ENCODE measurements at regions not wholly inside any gene's neighbourhood (a gene's known extent, or its start where the extent isn't known, plus 50 kb on each side); places are given as distances from the start of the nearest gene placed in this dataset.

DNA sequence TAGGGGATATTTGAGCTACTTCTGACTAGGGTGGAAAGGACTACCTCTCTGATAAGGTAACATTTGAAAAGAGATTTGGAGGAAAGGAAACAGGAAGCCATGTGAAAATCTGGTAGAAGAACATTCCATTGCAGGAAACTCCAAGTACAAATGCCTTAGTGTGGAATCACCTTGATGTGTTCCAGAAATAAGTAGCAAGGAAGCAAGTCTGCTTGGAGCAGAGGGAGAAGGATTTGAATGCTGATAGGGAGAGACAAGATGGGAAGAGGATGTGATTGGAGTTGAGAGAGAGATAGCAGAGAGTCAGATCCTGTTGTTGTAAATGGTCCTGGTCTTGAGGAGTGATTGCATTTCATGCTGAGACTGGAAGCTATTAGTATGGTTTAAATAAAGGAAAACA lies 335.1 kb upstream of the DCBLD2 start:
- Histone ChIP-seq H3K36me3 (ENCODE audit: insufficient read depth, low read length) (no peaks in the 10 kb centered on the region), H3K9me2 (replicated peaks; ENCODE audit: low read depth, low read length) (no peaks in the 10 kb centered on the region)
- no peak for TF ChIP-seq EZH2phosphoT487 (IDR thresholded peaks at IDR 0.05; ENCODE audit: borderline replicate concordance)
- TF ChIP-seq, protein P1, sequence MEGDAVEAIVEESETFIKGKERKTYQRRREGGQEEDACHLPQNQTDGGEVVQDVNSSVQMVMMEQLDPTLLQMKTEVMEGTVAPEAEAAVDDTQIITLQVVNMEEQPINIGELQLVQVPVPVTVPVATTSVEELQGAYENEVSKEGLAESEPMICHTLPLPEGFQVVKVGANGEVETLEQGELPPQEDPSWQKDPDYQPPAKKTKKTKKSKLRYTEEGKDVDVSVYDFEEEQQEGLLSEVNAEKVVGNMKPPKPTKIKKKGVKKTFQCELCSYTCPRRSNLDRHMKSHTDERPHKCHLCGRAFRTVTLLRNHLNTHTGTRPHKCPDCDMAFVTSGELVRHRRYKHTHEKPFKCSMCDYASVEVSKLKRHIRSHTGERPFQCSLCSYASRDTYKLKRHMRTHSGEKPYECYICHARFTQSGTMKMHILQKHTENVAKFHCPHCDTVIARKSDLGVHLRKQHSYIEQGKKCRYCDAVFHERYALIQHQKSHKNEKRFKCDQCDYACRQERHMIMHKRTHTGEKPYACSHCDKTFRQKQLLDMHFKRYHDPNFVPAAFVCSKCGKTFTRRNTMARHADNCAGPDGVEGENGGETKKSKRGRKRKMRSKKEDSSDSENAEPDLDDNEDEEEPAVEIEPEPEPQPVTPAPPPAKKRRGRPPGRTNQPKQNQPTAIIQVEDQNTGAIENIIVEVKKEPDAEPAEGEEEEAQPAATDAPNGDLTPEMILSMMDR (conservative IDR thresholded peaks at IDR 0.05; ENCODE audit: low read length), result no peak

DNA sequence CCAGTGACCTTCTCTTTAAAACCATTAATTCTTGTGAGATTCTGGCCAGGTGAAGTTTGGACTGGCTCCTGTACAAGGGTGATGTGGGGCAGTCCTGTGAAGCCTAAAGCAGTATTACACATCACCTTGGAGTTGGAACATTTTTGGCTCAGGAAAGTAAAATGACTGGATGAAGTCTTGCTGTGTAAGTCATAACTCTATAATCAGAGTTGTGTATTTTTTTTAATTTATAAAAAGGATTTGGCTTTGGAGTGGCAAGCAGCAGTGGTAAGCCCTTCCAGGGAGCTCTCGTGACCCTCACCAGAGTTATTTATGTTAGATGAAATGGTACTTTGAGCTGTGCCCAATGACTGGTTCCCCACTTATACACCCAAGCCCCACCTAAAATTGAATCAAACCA lies 331.2 kb upstream of the DCBLD2 start:
- TF ChIP-seq, protein P1 (conservative IDR thresholded peaks at IDR 0.05; ENCODE audit: low read length), result no peak
- H3K4me1 ChIP-seq (ENCODE audit: insufficient read depth, low read length, poor library complexity, severe bottlenecking), result no peaks in the 10 kb centered on the region
- no peaks in the 10 kb centered on the region for H3K27me3 ChIP-seq (ENCODE audit: insufficient read depth, low read length, poor library complexity, severe bottlenecking)
- no peaks in the 10 kb centered on the region for H3K79me2 ChIP-seq (ENCODE audit: insufficient read depth, low read length)
- H3K9me2 ChIP-seq (replicated peaks; ENCODE audit: low read depth, low read length), result no peaks in the 10 kb centered on the region
- no peak overlapping the region for H3K4me2 ChIP-seq (ENCODE audit: low read depth, low read length, poor library complexity, severe bottlenecking)
- no peak overlapping the region for H2AFZ ChIP-seq (ENCODE audit: low read length)
- H3F3A ChIP-seq (ENCODE audit: low read depth), result no peaks in the 10 kb centered on the region
- no peaks in the 10 kb centered on the region for H4K20me1 ChIP-seq (ENCODE audit: insufficient read depth, low read length, poor library complexity, severe bottlenecking)
- H3K9me3 ChIP-seq (ENCODE audit: insufficient read depth, low read depth, low read length), result no peaks in the 10 kb centered on the region
- H3K4me3 ChIP-seq (ENCODE audit: low read length, poor library complexity, severe bottlenecking), result no peak overlapping the region
- no peak overlapping the region for H3K9ac ChIP-seq (ENCODE audit: low read depth, low read length, poor library complexity, severe bottlenecking)
- no peaks in the 10 kb centered on the region for H3K36me3 ChIP-seq (ENCODE audit: insufficient read depth, low read length)

More for the DNA sequence above, 335.1 kb upstream of the DCBLD2 start:
- H3F3A ChIP-seq (ENCODE audit: low read depth), result no peaks in the 10 kb centered on the region
- no peaks in the 10 kb centered on the region for H3K27me3 ChIP-seq (ENCODE audit: insufficient read depth, low read length, poor library complexity, severe bottlenecking)
- H3K4me2 ChIP-seq (ENCODE audit: low read depth, low read length, poor library complexity, severe bottlenecking), result no peak overlapping the region
- H4K20me1 ChIP-seq (ENCODE audit: insufficient read depth, low read length, poor library complexity, severe bottlenecking), result no peaks in the 10 kb centered on the region
- H3K4me3 ChIP-seq (ENCODE audit: low read length, poor library complexity, severe bottlenecking), result no peak overlapping the region
- no peaks in the 10 kb centered on the region for H3K9me3 ChIP-seq (ENCODE audit: insufficient read depth, low read depth, low read length)
- H3K9ac ChIP-seq (ENCODE audit: low read depth, low read length, poor library complexity, severe bottlenecking), result no peak overlapping the region
- no peaks in the 10 kb centered on the region for H3K79me2 ChIP-seq (ENCODE audit: insufficient read depth, low read length)
- H2AFZ ChIP-seq (ENCODE audit: low read length), result no peak overlapping the region
- no peaks in the 10 kb centered on the region for H3K4me1 ChIP-seq (ENCODE audit: insufficient read depth, low read length, poor library complexity, severe bottlenecking)

DNA sequence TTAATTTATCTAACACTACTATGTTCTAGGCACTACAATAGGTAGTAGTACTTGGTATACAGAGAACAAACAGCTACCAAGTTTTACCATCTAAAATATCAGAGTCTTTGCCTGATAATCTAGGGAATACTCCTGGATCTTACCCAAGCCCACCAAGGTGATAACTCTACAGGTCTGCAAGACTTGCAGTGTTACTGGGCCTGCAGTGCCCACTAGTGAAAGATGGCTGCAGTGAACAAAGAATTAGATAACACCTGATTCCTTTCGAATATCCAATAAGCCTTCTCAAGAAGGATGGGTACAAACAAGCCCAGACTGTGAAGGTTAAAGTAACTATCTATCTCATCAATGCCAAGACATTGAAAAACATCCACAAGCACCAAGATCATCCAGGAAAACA lies 317.0 kb upstream of the DCBLD2 start:
- Histone ChIP-seq H3F3A (ENCODE audit: low read depth) (no peaks in the 10 kb centered on the region), H4K20me1 (ENCODE audit: insufficient read depth, low read length, poor library complexity, severe bottlenecking) (no peaks in the 10 kb centered on the region), H3K9me2 (replicated peaks; ENCODE audit: low read depth, low read length) (no peaks in the 10 kb centered on the region), H3K9me3 (ENCODE audit: insufficient read depth, low read depth, low read length) (peaks cover 5% of the 10 kb centered on the region; the same call in 1 of the 2 replicates), H3K27me3 (ENCODE audit: insufficient read depth, low read length, poor library complexity, severe bottlenecking) (no peaks in the 10 kb centered on the region), H2AFZ (ENCODE audit: low read length) (no peak overlapping the region), H3K79me2 (ENCODE audit: insufficient read depth, low read length) (no peaks in the 10 kb centered on the region), H3K4me2 (ENCODE audit: low read depth, low read length, poor library complexity, severe bottlenecking) (no peak overlapping the region), H3K9ac (ENCODE audit: low read depth, low read length, poor library complexity, severe bottlenecking) (no peak overlapping the region), H3K4me3 (ENCODE audit: low read length, poor library complexity, severe bottlenecking) (no peak overlapping the region), H3K36me3 (ENCODE audit: insufficient read depth, low read length) (no peaks in the 10 kb centered on the region), H3K4me1 (ENCODE audit: insufficient read depth, low read length, poor library complexity, severe bottlenecking) (no peaks in the 10 kb centered on the region)
- no peak for TF ChIP-seq EZH2phosphoT487 (IDR thresholded peaks at IDR 0.05; ENCODE audit: borderline replicate concordance)
- TF ChIP-seq, protein P1 (conservative IDR thresholded peaks at IDR 0.05; ENCODE audit: low read length), result no peak
